Dermis microvascular lymphatic vessel endothelial cell (primary cell): ENCODE measurements at regions not wholly inside any gene's neighbourhood (a gene's known extent, or its start where the extent isn't known, plus 50 kb on each side); places are given as distances from the start of the nearest gene placed in this dataset.
"Not testable (repeated sequence)": the region's sequence is repeated elsewhere in the genome, so short reads cannot be mapped to it uniquely, and the experiment has no call there.

ENCODE experiments used
- DNase-seq, 2 donors: peaks; one replicate each; pipeline versions ENCODE4 v3.0.0 to v3.0.0-alpha.2; 2010; ENCODE audit warnings: low read depth in 2 of 2

- DNase-seq = no peak
Observed at GRCh38 chr16:86342161-86342834, 168.0 kb upstream of the FOXF1 start.

GRCh38 chr16:86343027-86343795, 167.1 kb upstream of the FOXF1 start:
- DNase-seq = peak; percentile 58 to 82

- peak in 1 of 2 donors; percentile 51 for DNase-seq
Observed at GRCh38 chr16:86343796-86344585, 166.3 kb upstream of the FOXF1 start.

GRCh38 chr16:86344586-86344871, 165.8 kb upstream of the FOXF1 start:
- no peak for DNase-seq

GRCh38 chr16:86344881-86345280, 165.4 kb upstream of the FOXF1 start:
- no peak for DNase-seq

GRCh38 chr16:86345516-86345915, 164.8 kb upstream of the FOXF1 start:
- DNase-seq = no peak

- DNase-seq = peak; percentile 12 to 29
Observed at GRCh38 chr16:86346034-86346433, 164.3 kb upstream of the FOXF1 start.

GRCh38 chr16:86347090-86347489, 163.2 kb upstream of the FOXF1 start:
- no peak for DNase-seq

- DNase-seq = no peak
Observed at GRCh38 chr16:86347916-86348555, 162.3 kb upstream of the FOXF1 start.

- no peak for DNase-seq
Observed at GRCh38 chr16:86349338-86349900, 160.9 kb upstream of the FOXF1 start.

GRCh38 chr16:86350289-86350688, 160.0 kb upstream of the FOXF1 start:
- DNase-seq = no peak

GRCh38 chr16:86351041-86351784, 159.1 kb upstream of the FOXF1 start:
- DNase-seq = no peak

- not testable (repeated sequence) for DNase-seq
Observed at GRCh38 chr16:86351785-86352139, 158.6 kb upstream of the FOXF1 start.

GRCh38 chr16:86353148-86353547, 157.2 kb upstream of the FOXF1 start:
- no peak for DNase-seq

GRCh38 chr16:86353948-86354347, 156.4 kb upstream of the FOXF1 start:
- DNase-seq = no peak

- DNase-seq = no peak
Observed at GRCh38 chr16:86354641-86355513, 155.4 kb upstream of the FOXF1 start.

- no peak for DNase-seq
Observed at GRCh38 chr16:86355531-86355930, 154.8 kb upstream of the FOXF1 start.

- no peak for DNase-seq
Observed at GRCh38 chr16:86355951-86356350, 154.4 kb upstream of the FOXF1 start.

- no peak for DNase-seq
Observed at GRCh38 chr16:86356804-86357203, 153.5 kb upstream of the FOXF1 start.

GRCh38 chr16:86357303-86357702, 153.0 kb upstream of the FOXF1 start:
- DNase-seq = no peak
